Right cardiac atrium (tissue), 5 donors: ENCODE measurements at regions not wholly inside any gene's neighbourhood (a gene's known extent, or its start where the extent isn't known, plus 50 kb on each side); places are given as distances from the start of the nearest gene placed in this dataset.

Source experiments
- ATAC-seq, 2 donors: fragments of 200-7000 bp; cut with Tn5 transposase; one replicate each; pipeline versions ENCODE4 v1.8.0 to v1.9.1; 2020; ENCODE audit warnings: moderate library complexity in 2 of 2, mild to moderate bottlenecking in 1 of 2
- DNase-seq, 3 donors: peaks; one replicate each; pipeline ENCODE4 v3.0.0-alpha.2; 2020
- H3K27ac ChIP-seq: one replicate; pipeline ENCODE4 v1.5.1; 2013; ENCODE audit warnings: mild to moderate bottlenecking, low read length, control low read depth, moderate library complexity
- H3K27me3 ChIP-seq: one replicate; pipeline ENCODE4 v1.6.1; 2013; ENCODE audit not compliant: control insufficient read depth, insufficient read depth
- H3K4me1 ChIP-seq: one replicate; pipeline ENCODE4 v1.6.1; 2013; ENCODE audit warnings: low read length; ENCODE audit not compliant: control insufficient read depth, insufficient read depth
- H3K4me3 ChIP-seq: one replicate; pipeline ENCODE4 v1.5.1; 2013; ENCODE audit warnings: low read length, control low read depth
- H3K9me3 ChIP-seq: one replicate; pipeline ENCODE4 v1.6.1; 2013; ENCODE audit warnings: low read length; ENCODE audit not compliant: control insufficient read depth
- WGBS: extraction: QIAGEN DNeasy Blood & Tissue Kit; methylation state at CpG from one replicate; pipeline ENCODE4 v1.1.7; 2013; 5-methylcytosine and 5-hydroxymethylcytosine counted together
- intact Hi-C, 4 donors: fragments of 100-400 bp; cut with DNase I; formaldehyde crosslinking; loops; one replicate each; pipeline versions ENCODE4 v1.11.0 to v1.14.0; 2022 to 2023
- donor health status: healthy with polysubstance abuse.
- donor health status: DM: no; HTN: yes; CAD: no.
- donor health status: DM: no; HTN: no; CAD: no.
- donor health status: DM: no; HTN: yes; CAD: no; lungs with severe emphysema.
- donor health status: DM: yes; HTN: yes; CAD: no.

DNA sequence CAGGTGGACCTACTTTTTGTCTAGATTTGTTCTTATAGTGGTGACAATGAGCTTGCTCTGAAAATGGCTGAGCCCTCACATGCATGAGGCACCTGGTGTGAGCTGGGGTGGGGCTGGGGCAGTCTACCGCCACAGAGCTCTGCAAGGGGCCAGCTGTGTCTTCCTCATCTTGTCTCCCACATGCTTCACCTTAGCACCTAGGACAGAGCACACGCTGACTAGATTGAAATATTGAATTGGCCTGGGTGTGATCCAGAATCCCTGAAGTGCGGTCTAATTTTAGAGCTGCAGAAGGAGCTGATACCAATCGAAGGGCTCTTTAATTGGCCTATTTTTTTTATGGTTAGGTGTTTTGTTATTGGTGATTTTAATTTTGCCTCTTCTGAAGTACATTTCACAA lies 126.1 kb upstream of the NFIB start:
- Histone ChIP-seq H3K4me3 (no peak overlapping the region), H3K4me1 (no peaks in the 10 kb centered on the region), H3K27me3 (no peaks in the 10 kb centered on the region), H3K27ac (no peak overlapping the region), H3K9me3 (no peaks in the 10 kb centered on the region)
- DNase-seq (no peak), ATAC-seq (peak in 1 of 2 donors; percentile 46)
- intact Hi-C loops, result no loop called here
- WGBS, result 67% methylated on average over 4 of the region's 4 CpGs

DNA sequence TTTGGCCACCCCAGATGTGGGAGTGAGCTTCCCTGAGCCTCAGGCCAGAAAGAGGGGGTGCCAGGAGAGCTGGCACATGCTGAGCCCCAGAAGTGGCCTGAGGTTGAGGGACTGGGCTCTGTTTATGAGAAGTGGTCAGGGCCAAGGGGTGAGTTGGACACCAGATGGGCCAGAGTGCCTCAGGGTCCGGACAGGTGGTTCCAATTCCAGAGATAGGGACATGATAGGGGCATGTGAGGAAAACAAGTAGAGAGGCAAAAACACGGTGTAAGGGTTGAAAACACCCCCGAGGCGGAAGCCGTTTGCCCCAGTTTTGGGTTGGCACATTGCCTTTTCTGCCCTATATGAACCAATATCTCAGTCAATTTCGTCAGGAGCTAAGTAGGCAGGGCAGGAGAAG lies 125.6 kb upstream of the NFIB start:
- DNase-seq (no peak), ATAC-seq (no peak)
- Histone ChIP-seq H3K27ac (no peak overlapping the region), H3K9me3 (no peaks in the 10 kb centered on the region), H3K27me3 (no peaks in the 10 kb centered on the region), H3K4me1 (no peaks in the 10 kb centered on the region), H3K4me3 (no peak overlapping the region)
- intact Hi-C loops, result no loop called here
- WGBS, result 85% methylated on average over 6 of the region's 6 CpGs

DNA sequence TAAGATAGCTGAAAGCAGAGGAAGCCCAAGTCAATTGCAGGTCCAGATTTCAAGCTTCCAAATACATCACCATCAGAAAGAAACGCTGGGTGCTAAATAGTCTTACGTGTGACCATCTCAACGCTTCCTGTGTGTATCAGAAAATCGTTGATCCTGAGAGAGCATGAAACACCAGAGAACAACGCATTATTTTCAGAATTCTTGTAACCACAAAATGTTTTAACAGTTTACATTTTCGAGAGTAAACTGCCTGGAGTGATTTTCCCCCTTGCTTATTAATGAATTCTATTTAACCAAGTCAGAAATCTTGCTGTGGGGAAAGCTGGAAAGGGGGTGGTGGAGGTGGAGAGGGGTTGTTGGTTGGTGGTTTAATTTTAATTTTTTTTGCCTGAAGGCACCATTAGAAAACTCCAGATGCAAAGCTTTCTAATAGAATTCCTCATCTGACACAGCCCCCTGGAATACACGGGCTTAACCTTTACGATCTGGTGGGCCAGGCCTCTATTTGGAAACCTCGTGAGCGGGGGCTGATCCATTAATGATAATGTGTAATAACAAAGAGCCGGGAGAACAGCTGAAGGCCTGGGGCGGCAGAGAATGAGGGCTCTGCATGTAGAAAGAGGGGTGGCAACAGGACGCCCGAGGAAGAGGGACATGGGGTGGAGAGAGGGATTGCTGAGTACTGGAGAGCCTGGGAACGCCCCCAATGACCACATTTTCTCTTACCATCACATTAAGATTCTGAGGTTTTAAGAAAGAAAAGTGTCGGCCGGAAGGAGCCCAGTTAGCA lies 124.5 kb upstream of the NFIB start:
- WGBS, result 85% methylated on average over 17 of the region's 17 CpGs
- intact Hi-C loops, result no loop called here
- H3K4me3 ChIP-seq, result no peak overlapping the region
- no peaks in the 10 kb centered on the region for H3K9me3 ChIP-seq
- no peak for ATAC-seq
- no peaks in the 10 kb centered on the region for H3K4me1 ChIP-seq
- no peaks in the 10 kb centered on the region for H3K27me3 ChIP-seq
- no peak overlapping the region for H3K27ac ChIP-seq
- DNase-seq, result no peak

DNA sequence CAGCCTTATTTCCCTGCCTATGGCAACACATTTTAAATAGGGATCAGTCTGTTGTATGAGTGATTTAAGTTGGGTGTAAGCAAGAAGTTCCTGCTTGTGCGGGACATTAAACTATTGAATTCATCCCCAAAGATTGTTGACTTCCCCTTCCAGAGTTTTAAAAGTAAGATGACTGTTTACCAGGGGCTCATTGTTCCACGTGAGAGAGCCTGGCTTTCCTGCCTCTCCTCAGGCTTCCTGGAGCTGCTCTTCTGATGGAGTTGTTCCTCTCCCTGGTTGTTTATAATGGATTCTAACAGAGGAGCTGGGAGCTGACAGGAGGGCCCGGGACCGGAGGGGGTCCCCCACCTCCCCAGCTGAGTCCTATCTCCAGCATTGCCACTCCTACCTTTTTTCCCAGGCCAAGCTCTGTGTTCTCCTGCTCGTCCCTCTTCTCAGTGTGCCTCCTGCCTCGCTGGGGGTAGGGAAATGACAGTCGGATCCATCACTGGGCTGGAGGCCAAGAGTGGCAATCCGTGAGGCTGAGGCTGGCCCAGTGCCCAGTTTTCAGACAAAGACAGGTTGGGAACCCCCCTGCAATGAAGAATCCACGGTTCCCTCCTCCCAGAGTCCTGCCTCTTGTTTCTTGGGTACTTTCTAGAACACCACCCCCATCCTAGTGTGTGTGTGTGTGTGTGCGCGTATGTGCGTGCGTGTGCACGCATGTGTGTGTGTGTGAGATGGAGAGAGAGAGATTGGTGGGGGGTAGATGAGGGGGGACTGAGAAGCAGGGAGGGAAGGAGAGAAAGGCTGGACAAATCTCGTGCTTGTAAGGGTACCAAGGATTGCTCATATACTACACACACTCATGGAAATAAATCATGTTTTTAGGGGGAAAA lies 123.7 kb upstream of the NFIB start:
- DNase-seq (peak; percentile 27 to 72 (median 62)), ATAC-seq (peak; percentile 9 to 17)
- 29% methylated on average over 15 of the region's 15 CpGs for WGBS
- Histone ChIP-seq H3K4me1 (no peaks in the 10 kb centered on the region), H3K4me3 (no peak overlapping the region), H3K9me3 (no peaks in the 10 kb centered on the region), H3K27ac (peak overlapping the region; percentile 12), H3K27me3 (no peaks in the 10 kb centered on the region)
- intact Hi-C loops, result no loop called here

DNA sequence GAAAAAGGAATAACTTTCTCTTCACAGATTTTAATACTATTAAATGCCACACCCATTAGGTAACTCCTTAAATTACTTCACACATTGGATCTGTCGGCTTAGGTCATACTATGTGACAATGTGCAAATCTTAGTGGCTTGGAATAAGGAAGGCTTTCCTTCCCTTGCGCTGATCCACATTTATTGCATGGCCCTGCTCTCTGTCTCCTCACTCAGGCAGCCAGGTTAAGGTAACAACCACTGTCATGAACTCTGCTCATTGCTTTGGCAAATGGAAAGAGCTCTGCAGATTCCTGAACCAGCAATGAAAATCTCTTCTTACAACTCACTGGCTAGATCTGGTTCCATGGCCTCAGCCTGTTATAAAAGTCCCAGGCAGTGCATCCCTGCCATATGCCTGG lies 121.9 kb upstream of the NFIB start:
- ATAC-seq, result no peak
- no peak overlapping the region for H3K4me3 ChIP-seq
- H3K4me1 ChIP-seq, result no peaks in the 10 kb centered on the region
- 83% methylated on average over 2 of the region's 2 CpGs for WGBS
- DNase-seq, result no peak
- H3K27me3 ChIP-seq, result no peaks in the 10 kb centered on the region
- peak overlapping the region; percentile 81 for H3K27ac ChIP-seq
- no peaks in the 10 kb centered on the region for H3K9me3 ChIP-seq
- intact Hi-C loops, result no loop called here

DNA sequence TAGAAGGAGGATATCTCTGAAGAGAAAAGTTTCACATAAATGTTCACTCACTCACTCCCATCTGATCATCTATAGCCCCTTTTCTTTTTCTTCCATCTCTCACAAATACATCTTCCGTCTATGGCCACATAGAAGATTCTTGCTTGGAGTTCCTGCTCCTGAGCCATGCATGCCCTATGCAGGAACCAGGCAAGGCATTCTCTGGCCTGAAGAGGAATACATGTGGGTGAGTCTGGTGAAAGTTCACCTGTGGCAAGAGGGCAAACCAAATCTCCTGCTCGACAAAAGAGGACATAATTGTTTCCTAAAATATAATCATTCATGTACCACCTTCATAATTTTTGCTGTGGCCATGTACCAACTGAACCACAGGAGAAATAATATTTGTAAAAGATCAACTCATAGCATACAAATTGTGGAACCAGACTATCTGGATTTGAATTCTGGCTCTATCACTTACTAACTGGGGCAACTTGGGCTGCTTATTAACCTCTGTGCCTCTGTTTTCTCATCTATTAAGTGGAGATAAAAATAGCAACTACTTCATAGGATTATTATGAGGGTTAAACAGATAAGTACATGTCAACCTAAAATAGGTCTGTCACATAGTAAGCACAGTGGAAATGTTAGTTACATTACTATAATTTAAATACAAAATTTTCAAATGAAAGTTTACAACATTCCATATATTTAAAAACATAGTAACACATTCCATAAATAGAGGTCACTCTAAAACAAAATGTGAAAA lies 121.2 kb upstream of the NFIB start:
- ATAC-seq, result peak; percentile 32 to 39
- 73% methylated on average over 2 of the region's 2 CpGs for WGBS

DNA sequence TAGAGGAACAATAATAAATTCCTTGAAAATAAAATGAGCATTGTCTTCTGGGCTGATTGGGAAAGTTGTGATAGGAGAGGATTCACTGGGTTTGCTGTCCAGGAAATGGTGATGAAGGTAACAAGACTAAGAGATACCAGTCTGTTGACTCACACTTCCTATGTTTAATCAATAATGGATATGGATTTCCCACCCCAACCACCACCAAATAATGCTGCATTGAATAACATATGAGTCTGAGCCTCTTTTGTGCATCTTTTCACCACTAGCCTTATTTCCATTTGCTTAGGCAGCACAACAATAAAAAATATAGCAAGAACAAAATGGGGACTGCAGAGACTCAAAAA lies 120.2 kb upstream of the NFIB start:
- no peaks in the 10 kb centered on the region for H3K4me1 ChIP-seq
- no peak for ATAC-seq
- no peaks in the 10 kb centered on the region for H3K9me3 ChIP-seq
- intact Hi-C loops, result no loop called here
- no peaks in the 10 kb centered on the region for H3K27me3 ChIP-seq
- no peak overlapping the region for H3K27ac ChIP-seq
- DNase-seq, result no peak
- H3K4me3 ChIP-seq, result no peak overlapping the region

More for the DNA sequence above, 121.2 kb upstream of the NFIB start:
- DNase-seq, result no peak
- H3K4me3 ChIP-seq, result no peak overlapping the region
- intact Hi-C loops, result no loop called here
- no peaks in the 10 kb centered on the region for H3K27me3 ChIP-seq
- no peaks in the 10 kb centered on the region for H3K9me3 ChIP-seq
- H3K4me1 ChIP-seq, result no peaks in the 10 kb centered on the region
- peak overlapping the region; percentile 93 for H3K27ac ChIP-seq

DNA sequence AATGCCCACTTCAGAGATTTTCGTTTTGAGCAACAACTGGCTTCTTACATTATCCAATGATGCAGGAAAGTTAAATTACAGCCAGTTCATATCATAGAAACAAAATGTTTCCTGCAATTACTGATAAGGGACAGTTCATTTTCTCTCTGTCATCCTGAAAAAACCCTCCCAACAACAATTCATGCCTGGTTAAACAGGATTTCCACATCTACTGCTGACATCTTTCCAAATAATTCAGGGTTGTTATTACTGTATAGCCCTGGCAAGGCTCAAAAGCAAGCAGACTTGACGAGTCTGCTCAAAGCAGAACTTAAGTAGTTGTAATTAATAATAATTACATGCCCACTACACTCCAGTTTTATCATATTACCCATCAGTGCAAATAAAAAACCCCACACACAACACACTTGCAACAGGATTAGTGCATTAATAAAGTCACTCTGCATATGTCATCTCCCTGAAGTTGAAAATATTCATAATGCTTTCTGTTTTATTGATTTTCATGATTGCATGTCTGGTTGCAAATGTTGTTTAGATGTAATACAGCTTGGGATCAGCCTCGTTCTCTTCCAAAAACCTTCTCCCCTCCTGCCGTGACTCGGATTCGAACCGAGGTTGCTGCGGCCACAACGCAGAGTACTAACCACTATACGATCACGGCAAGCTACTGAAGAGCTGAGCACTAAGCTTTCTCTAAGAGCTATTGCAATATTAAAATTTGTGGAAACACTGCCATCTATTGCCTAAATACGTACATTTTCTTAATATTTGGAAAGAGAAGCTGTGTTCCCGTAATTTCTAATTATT lies 119.6 kb upstream of the NFIB start:
- Histone ChIP-seq H3K27ac (no peak overlapping the region), H3K9me3 (no peaks in the 10 kb centered on the region), H3K4me1 (no peaks in the 10 kb centered on the region), H3K27me3 (no peaks in the 10 kb centered on the region), H3K4me3 (no peak overlapping the region)
- intact Hi-C loops, result no loop called here
- DNase-seq (peak; percentile 28 to 64 (median 63)), ATAC-seq (peak; percentile 72 to 76)
- WGBS, result 9% methylated on average over 13 of the region's 13 CpGs

DNA sequence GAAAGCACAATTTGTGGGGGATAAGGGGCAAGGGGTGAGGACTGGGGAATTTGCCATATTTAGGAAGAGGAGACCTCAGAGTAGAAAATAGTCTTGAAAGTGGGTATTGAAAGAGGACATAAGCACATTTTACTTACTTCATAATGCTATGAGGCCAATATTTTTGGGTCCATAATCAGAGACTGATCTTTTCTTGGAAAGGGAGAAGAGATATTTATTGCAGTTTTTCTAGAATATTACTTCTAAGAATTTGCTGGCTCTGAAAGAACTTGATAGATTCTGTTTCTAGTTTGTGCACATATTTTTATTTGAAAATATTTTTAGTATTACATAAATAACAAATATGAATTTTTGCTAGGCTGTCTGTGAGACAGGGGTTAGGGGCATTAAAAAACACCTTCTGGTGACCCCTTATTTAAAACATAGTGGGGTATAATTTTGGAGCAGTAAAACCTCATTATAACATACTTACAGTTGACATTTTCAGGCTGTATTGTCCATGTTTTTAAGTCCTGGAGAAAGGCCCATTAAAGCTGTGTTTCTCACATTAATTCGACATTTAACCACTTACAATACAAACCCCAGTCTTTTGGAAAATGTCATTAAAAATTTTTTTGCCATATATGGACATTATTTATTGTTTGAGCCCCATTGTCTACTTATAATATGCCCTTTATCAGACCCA lies 118.9 kb upstream of the NFIB start:
- H3K27ac ChIP-seq, result no peak overlapping the region
- ATAC-seq (no peak), DNase-seq (no peak)
- H3K9me3 ChIP-seq, result no peaks in the 10 kb centered on the region
- intact Hi-C loops, result no loop called here
- no peak overlapping the region for H3K4me3 ChIP-seq
- WGBS, result 36% methylated on average over 1 of the region's 1 CpG
- no peaks in the 10 kb centered on the region for H3K27me3 ChIP-seq
- H3K4me1 ChIP-seq, result no peaks in the 10 kb centered on the region

DNA sequence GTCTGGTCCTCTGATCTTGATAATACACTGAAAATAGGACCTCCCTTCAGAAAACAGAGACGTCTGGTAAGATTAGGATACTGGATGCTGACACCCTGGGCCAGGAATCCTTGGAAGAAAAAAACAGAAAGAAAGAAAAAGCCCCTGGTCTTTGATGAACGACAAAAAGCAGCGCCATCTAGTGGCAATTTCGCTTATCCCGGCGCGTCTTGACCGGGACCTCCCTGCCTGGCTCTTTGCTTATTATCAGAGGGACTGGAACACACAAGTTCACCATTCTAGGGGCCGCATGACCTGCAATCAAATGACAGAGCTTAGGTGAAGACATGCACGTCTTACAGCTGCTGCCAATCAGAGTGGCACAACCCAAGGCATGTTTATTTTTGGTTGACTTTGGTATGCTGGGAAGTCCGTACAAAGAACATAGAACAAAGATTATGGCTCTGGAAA lies 114.9 kb upstream of the NFIB start:
- Histone ChIP-seq H3K9me3 (no peaks in the 10 kb centered on the region), H3K4me3 (no peak overlapping the region), H3K4me1 (peaks cover 3% of the 10 kb centered on the region), H3K27ac (no peak overlapping the region), H3K27me3 (no peaks in the 10 kb centered on the region)
- intact Hi-C loops, result loop anchor here in 2 of 4 donors (10.0 kb wide), 3 partner anchors 74 to 1074 kb away; no protein-coding TSS in a partner anchor
- ATAC-seq, result peak; percentile 73 to 76
- WGBS, result 8% methylated on average over 11 of the region's 11 CpGs
- peak; percentile 77 to 85 (median 84) for DNase-seq
